ENCODE measurements at regions not wholly inside any gene's neighbourhood (a gene's known extent, or its start where the extent isn't known, plus 50 kb on each side); places are given as distances from the start of the nearest gene placed in this dataset.

GRCh38 chr9:90296539-90296938, 346.1 kb downstream of the DIRAS2 start:
- no peak for TF ChIP-seq GATA2 (IDR thresholded peaks at IDR 0.05; ENCODE audit: low read depth, low read length)
- TF ChIP-seq GATA3 (IDR thresholded peaks at IDR 0.05; ENCODE audit: low read depth, low read length), result no peak

GRCh38 chr9:90299968-90300367, 342.7 kb downstream of the DIRAS2 start:
- no peak for TF ChIP-seq GATA2 (IDR thresholded peaks at IDR 0.05; ENCODE audit: low read depth, low read length)
- TF ChIP-seq GATA3 (IDR thresholded peaks at IDR 0.05; ENCODE audit: low read depth, low read length), result no peak

- TF ChIP-seq GATA3 (IDR thresholded peaks at IDR 0.05; ENCODE audit: low read depth, low read length), result no peak
- no peak for TF ChIP-seq GATA2 (IDR thresholded peaks at IDR 0.05; ENCODE audit: low read depth, low read length)
Measured at GRCh38 chr9:90300611-90301276, 341.9 kb downstream of the DIRAS2 start.

- TF ChIP-seq GATA2 (IDR thresholded peaks at IDR 0.05; ENCODE audit: low read depth, low read length) (no peak), GATA3 (IDR thresholded peaks at IDR 0.05; ENCODE audit: low read depth, low read length) (no peak)
Measured at GRCh38 chr9:90301277-90301653, 341.4 kb downstream of the DIRAS2 start.

- no peak for TF ChIP-seq GATA2 (IDR thresholded peaks at IDR 0.05; ENCODE audit: low read depth, low read length)
- no peak for TF ChIP-seq GATA3 (IDR thresholded peaks at IDR 0.05; ENCODE audit: low read depth, low read length)
Measured at GRCh38 chr9:90303655-90304054, 339.0 kb downstream of the DIRAS2 start.

- TF ChIP-seq GATA2 (IDR thresholded peaks at IDR 0.05; ENCODE audit: low read depth, low read length) (no peak), GATA3 (IDR thresholded peaks at IDR 0.05; ENCODE audit: low read depth, low read length) (no peak)
Measured at GRCh38 chr9:90306158-90306557, 336.5 kb downstream of the DIRAS2 start.

- TF ChIP-seq GATA2 (IDR thresholded peaks at IDR 0.05; ENCODE audit: low read depth, low read length) (no peak), GATA3 (IDR thresholded peaks at IDR 0.05; ENCODE audit: low read depth, low read length) (no peak)
Measured at GRCh38 chr9:90307167-90307833, 335.3 kb downstream of the DIRAS2 start.

- TF ChIP-seq GATA3 (IDR thresholded peaks at IDR 0.05; ENCODE audit: low read depth, low read length), result no peak
- TF ChIP-seq GATA2 (IDR thresholded peaks at IDR 0.05; ENCODE audit: low read depth, low read length), result no peak
Measured at GRCh38 chr9:90307891-90308290, 334.7 kb downstream of the DIRAS2 start.

- TF ChIP-seq GATA3 (IDR thresholded peaks at IDR 0.05; ENCODE audit: low read depth, low read length), result no peak
- no peak for TF ChIP-seq GATA2 (IDR thresholded peaks at IDR 0.05; ENCODE audit: low read depth, low read length)
Measured at GRCh38 chr9:90308691-90309090, 333.9 kb downstream of the DIRAS2 start.

- no peak for TF ChIP-seq GATA3 (IDR thresholded peaks at IDR 0.05; ENCODE audit: low read depth, low read length)
- TF ChIP-seq GATA2 (IDR thresholded peaks at IDR 0.05; ENCODE audit: low read depth, low read length), result no peak
Measured at GRCh38 chr9:90309809-90310520, 332.7 kb downstream of the DIRAS2 start.

GRCh38 chr9:90310521-90310876, 332.1 kb downstream of the DIRAS2 start:
- TF ChIP-seq GATA2 (IDR thresholded peaks at IDR 0.05; ENCODE audit: low read depth, low read length), result no peak
- no peak for TF ChIP-seq GATA3 (IDR thresholded peaks at IDR 0.05; ENCODE audit: low read depth, low read length)

- TF ChIP-seq GATA2 (IDR thresholded peaks at IDR 0.05; ENCODE audit: low read depth, low read length) (no peak), GATA3 (IDR thresholded peaks at IDR 0.05; ENCODE audit: low read depth, low read length) (no peak)
Measured at GRCh38 chr9:90311811-90312210, 330.8 kb downstream of the DIRAS2 start.

GRCh38 chr9:90322296-90322695, 320.3 kb downstream of the DIRAS2 start:
- TF ChIP-seq GATA3 (IDR thresholded peaks at IDR 0.05; ENCODE audit: low read depth, low read length) (no peak), GATA2 (IDR thresholded peaks at IDR 0.05; ENCODE audit: low read depth, low read length) (no peak)

- TF ChIP-seq GATA3 (IDR thresholded peaks at IDR 0.05; ENCODE audit: low read depth, low read length), result no peak
- TF ChIP-seq GATA2 (IDR thresholded peaks at IDR 0.05; ENCODE audit: low read depth, low read length), result no peak
Measured at GRCh38 chr9:90325913-90326653, 316.5 kb downstream of the DIRAS2 start.

Data from SH-SY5Y (cell line).